ENCODE measurements at regions not wholly inside any gene's neighbourhood (a gene's known extent, or its start where the extent isn't known, plus 50 kb on each side); places are given as distances from the start of the nearest gene placed in this dataset.

DNA sequence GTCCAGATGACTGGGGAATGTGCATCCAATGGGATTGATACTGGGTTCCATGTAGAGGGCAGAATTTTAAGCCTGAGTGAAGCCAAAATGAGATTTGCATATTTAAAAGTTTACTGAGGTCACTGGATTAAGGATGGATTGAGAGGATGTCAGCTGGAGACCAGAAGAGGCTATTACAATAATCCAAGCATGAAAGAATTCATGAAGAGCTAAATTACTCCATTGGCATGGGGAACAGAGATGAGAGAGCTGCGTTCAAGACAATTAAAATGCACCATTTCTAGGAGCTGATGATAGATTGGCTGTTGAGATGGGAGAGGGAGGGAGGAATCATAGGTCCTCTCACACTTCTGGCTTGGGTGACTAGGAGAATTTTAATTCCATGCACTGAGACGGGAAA, 158.5 kb downstream of the JCAD start:
- no peak overlapping the region for H3K4me2 ChIP-seq (ENCODE audit: insufficient read depth, low read length)
- no peak overlapping the region for H3K4me3 ChIP-seq
- no peaks in the 10 kb centered on the region for H3K27me3 ChIP-seq (ENCODE audit: control insufficient read depth in 2 of 2, insufficient read depth in 2 of 2, low read length in 2 of 2)
- H3K9me3 ChIP-seq (replicated peaks; ENCODE audit: control insufficient read depth, insufficient read depth, low read depth, low read length): no peaks in the 10 kb centered on the region
- H3K9me1 ChIP-seq (ENCODE audit: control insufficient read depth, insufficient read depth, low read length): no peaks in the 10 kb centered on the region
- intact Hi-C loops (cut with micrococcal nuclease) (no loop called here), in situ Hi-C loops (cut with MboI) (no loop called here)
- FAIRE-seq (no peak), ATAC-seq (no peak), DNase-seq (ENCODE audit: extremely low read depth in 1 of 4, low spot score in 3 of 4) (no peak)
- WGBS (ENCODE audit: insufficient coverage, low coverage, missing lambda C conversion rate): 0% methylated on average over 2 of the region's 2 CpGs
- no peaks in the 10 kb centered on the region for H3K4me1 ChIP-seq (replicated peaks in 1 of 2; ENCODE audit: control insufficient read depth in 2 of 2, insufficient read depth in 2 of 2, low read length in 2 of 2)
- TF ChIP-seq ZNF239 (CRISPR knock-in tag; IDR thresholded peaks at IDR 0.05): no peak
- H3K36me3 ChIP-seq (ENCODE audit: control insufficient read depth, insufficient read depth, low read length): no peaks in the 10 kb centered on the region
- H4K20me1 ChIP-seq (replicated peaks; ENCODE audit: control insufficient read depth, insufficient read depth, low read length): no peaks in the 10 kb centered on the region
- POLR2A ChIA-PET: no interaction called here
- no peaks in the 10 kb centered on the region for H3K79me2 ChIP-seq (ENCODE audit: control insufficient read depth, insufficient read depth, low read length)
- no peak overlapping the region for H3K9ac ChIP-seq (ENCODE audit: insufficient read depth in 1 of 2, low read depth in 2 of 2, low read length in 2 of 2)
- no peak overlapping the region for H2AFZ ChIP-seq (ENCODE audit: low read depth, low read length)
- BruUV-seq (replicated peaks): no TSS peak
- H3K27ac ChIP-seq (ENCODE audit: extremely low read depth, low read depth, low read length): no peak overlapping the region
- CTCF ChIA-PET (ENCODE audit: low intra/inter-chr PET ratio): no interaction called here

DNA sequence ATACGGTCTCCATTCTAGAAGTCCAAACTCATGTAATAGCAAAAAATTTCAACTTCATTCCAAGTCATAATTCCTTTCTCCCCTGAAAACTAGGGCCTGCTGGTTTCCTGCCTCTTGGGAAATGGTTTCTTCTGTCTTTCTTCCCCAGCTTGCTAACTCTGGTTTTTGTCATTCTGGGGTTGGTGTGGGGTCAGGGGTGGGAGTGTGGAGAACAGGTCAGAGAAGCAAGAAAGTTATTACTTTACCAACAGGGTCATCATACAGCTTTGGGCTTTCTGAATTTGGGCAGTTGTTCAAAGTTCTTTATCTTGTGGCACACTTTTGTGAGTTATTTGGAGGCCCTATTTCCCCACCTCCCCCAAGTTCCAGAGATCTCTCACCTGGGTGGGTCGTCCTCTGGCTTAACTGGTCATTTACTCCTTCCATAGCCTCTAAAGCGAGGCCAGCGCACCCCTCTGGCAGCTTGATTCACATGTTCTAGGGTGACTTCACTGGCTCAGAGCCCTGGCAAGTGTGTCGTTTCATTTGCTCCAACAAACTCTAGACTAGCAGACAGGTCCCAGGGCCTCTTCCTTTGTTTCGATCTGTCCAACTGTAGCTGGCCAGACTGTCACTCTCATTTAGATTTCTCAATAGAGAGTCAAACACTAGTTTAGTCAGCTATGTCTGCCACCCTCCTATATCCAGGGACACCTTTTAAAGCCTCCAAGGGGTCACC, 161.2 kb downstream of the JCAD start:
- Histone ChIP-seq H3K9ac (ENCODE audit: insufficient read depth in 1 of 2, low read depth in 2 of 2, low read length in 2 of 2) (no peak overlapping the region), H3K9me1 (ENCODE audit: control insufficient read depth, insufficient read depth, low read length) (no peaks in the 10 kb centered on the region), H3K4me1 (replicated peaks in 1 of 2; ENCODE audit: control insufficient read depth in 2 of 2, insufficient read depth in 2 of 2, low read length in 2 of 2) (no peaks in the 10 kb centered on the region), H3K9me3 (replicated peaks; ENCODE audit: control insufficient read depth, insufficient read depth, low read depth, low read length) (no peaks in the 10 kb centered on the region), H3K4me3 (no peak overlapping the region), H3K27ac (ENCODE audit: extremely low read depth, low read depth, low read length) (no peak overlapping the region), H3K36me3 (ENCODE audit: control insufficient read depth, insufficient read depth, low read length) (no peaks in the 10 kb centered on the region), H4K20me1 (replicated peaks; ENCODE audit: control insufficient read depth, insufficient read depth, low read length) (no peaks in the 10 kb centered on the region), H3K27me3 (ENCODE audit: control insufficient read depth in 2 of 2, insufficient read depth in 2 of 2, low read length in 2 of 2) (no peaks in the 10 kb centered on the region), H3K79me2 (ENCODE audit: control insufficient read depth, insufficient read depth, low read length) (no peaks in the 10 kb centered on the region), H3K4me2 (ENCODE audit: insufficient read depth, low read length) (no peak overlapping the region), H2AFZ (ENCODE audit: low read depth, low read length) (no peak overlapping the region)
- in situ Hi-C loops (cut with MboI): no loop called here
- WGBS (ENCODE audit: insufficient coverage, low coverage, missing lambda C conversion rate): 0% methylated on average over 6 of the region's 6 CpGs
- no peak for FAIRE-seq
- CTCF ChIA-PET (ENCODE audit: low intra/inter-chr PET ratio): no interaction called here
- intact Hi-C loops (cut with micrococcal nuclease): no loop called here
- POLR2A ChIA-PET: no interaction called here
- ATAC-seq: no peak
- no peak for DNase-seq (ENCODE audit: extremely low read depth in 1 of 4, low spot score in 3 of 4)
- no TSS peak for BruUV-seq (replicated peaks)
- TF ChIP-seq, protein P1, sequence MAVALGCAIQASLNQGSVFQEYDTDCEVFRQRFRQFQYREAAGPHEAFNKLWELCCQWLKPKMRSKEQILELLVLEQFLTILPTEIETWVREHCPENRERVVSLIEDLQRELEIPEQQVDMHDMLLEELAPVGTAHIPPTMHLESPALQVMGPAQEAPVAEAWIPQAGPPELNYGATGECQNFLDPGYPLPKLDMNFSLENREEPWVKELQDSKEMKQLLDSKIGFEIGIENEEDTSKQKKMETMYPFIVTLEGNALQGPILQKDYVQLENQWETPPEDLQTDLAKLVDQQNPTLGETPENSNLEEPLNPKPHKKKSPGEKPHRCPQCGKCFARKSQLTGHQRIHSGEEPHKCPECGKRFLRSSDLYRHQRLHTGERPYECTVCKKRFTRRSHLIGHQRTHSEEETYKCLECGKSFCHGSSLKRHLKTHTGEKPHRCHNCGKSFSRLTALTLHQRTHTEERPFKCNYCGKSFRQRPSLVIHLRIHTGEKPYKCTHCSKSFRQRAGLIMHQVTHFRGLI (CRISPR knock-in tag; IDR thresholded peaks at IDR 0.05): no peak
- TF ChIP-seq PPARD (CRISPR knock-in tag; IDR thresholded peaks at IDR 0.05): no peak
- TF ChIP-seq STAT5A (IDR thresholded peaks at IDR 0.05; ENCODE audit: borderline replicate concordance, low read length): no peak
- no peak for TF ChIP-seq ZNF316 (IDR thresholded peaks at IDR 0.05)
- no peak for TF ChIP-seq RBBP5 (IDR thresholded peaks at IDR 0.05; ENCODE audit: borderline replicate concordance, insufficient read depth, low read length, poor library complexity, severe bottlenecking)
- TF ChIP-seq XRCC4 (IDR thresholded peaks at IDR 0.05; ENCODE audit: extremely low read depth, insufficient read depth, insufficient read length): no peak
- TF ChIP-seq SP1 (CRISPR knock-in tag; IDR thresholded peaks at IDR 0.05): no peak
- no peak for TF ChIP-seq TAF1 (IDR thresholded peaks at IDR 0.05; ENCODE audit: control insufficient read depth, extremely low read depth, insufficient read depth, low read length, severe bottlenecking)
- TF ChIP-seq, protein P2, sequence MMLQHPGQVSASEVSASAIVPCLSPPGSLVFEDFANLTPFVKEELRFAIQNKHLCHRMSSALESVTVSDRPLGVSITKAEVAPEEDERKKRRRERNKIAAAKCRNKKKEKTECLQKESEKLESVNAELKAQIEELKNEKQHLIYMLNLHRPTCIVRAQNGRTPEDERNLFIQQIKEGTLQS (IDR thresholded peaks at IDR 0.05): no peak
- TF ChIP-seq, protein P2 (CRISPR knock-in tag; conservative IDR thresholded peaks at IDR 0.05): no peak
- no peak for TF ChIP-seq ZNF121 (CRISPR knock-in tag; conservative IDR thresholded peaks at IDR 0.05)

Measured in K562 (cell line).